ENCODE measurements at regions not wholly inside any gene's neighbourhood (a gene's known extent, or its start where the extent isn't known, plus 50 kb on each side); places are given as distances from the start of the nearest gene placed in this dataset.

DNA sequence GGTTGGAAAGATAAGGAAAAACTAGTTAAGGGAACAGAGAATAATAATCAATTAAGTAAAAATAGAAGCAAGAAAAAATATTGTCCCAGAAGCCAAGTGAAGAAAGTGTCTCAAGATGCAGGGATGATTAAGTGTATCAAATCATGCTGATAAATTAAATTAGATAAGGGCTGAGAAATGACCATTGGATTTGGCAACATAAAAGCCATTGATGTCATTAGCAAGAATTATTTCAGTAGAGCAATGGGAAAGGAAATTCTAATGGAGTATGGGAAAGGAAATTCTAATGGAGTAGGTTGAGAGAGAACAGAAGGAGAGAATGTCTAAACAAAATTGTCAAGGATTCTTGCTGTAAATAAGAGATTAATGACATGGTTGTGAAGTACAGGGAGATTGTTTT is 146.8 kb downstream of the TFAP2B start (continued):
- TF ChIP-seq PATZ1 (tag by site-specific recombination; IDR thresholded peaks at IDR 0.05) = no peak
- TF ChIP-seq ZNF660 (tag by site-specific recombination; IDR thresholded peaks at IDR 0.05) = no peak
- TF ChIP-seq ZNF48 (tag by site-specific recombination; IDR thresholded peaks at IDR 0.05) = no peak
- no peak for TF ChIP-seq RBAK (tag by site-specific recombination; IDR thresholded peaks at IDR 0.05)
- no peak for TF ChIP-seq BCL11B (tag by site-specific recombination; IDR thresholded peaks at IDR 0.05; ENCODE audit: low read depth)
- TF ChIP-seq REST (tag by site-specific recombination; IDR thresholded peaks at IDR 0.05) = no peak
- TF ChIP-seq HOXD13 (CRISPR knock-in tag; IDR thresholded peaks at IDR 0.05; ENCODE audit: borderline replicate concordance) = no peak
- no peak for TF ChIP-seq ZNF747 (tag by site-specific recombination; IDR thresholded peaks at IDR 0.05)
- TF ChIP-seq, protein P1, sequence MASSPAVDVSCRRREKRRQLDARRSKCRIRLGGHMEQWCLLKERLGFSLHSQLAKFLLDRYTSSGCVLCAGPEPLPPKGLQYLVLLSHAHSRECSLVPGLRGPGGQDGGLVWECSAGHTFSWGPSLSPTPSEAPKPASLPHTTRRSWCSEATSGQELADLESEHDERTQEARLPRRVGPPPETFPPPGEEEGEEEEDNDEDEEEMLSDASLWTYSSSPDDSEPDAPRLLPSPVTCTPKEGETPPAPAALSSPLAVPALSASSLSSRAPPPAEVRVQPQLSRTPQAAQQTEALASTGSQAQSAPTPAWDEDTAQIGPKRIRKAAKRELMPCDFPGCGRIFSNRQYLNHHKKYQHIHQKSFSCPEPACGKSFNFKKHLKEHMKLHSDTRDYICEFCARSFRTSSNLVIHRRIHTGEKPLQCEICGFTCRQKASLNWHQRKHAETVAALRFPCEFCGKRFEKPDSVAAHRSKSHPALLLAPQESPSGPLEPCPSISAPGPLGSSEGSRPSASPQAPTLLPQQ (tag by site-specific recombination; IDR thresholded peaks at IDR 0.05) = no peak
- no peak for TF ChIP-seq REPIN1 (tag by site-specific recombination; IDR thresholded peaks at IDR 0.05; ENCODE audit: low read depth)

GRCh38 chr6:50966532-50966931 is 147.9 kb downstream of the TFAP2B start:
- CTCF ChIA-PET = no interaction called here
- no peaks in the 10 kb centered on the region for H3K4me1 ChIP-seq (ENCODE audit: control insufficient read depth, insufficient read depth, low read length)
- H3K9me3 ChIP-seq (ENCODE audit: control insufficient read depth, insufficient read depth, low read depth, low read length) = no peaks in the 10 kb centered on the region
- TF ChIP-seq TCF7L2 (IDR thresholded peaks at IDR 0.05; ENCODE audit: borderline replicate concordance, low read depth, low read length) (no peak), FEZF1 (tag by site-specific recombination; IDR thresholded peaks at IDR 0.05) (no peak), ZEB2 (tag by site-specific recombination; IDR thresholded peaks at IDR 0.05) (no peak), ZNF221 (tag by site-specific recombination; IDR thresholded peaks at IDR 0.05; ENCODE audit: borderline replicate concordance) (no peak), ZNF112 (tag by site-specific recombination; IDR thresholded peaks at IDR 0.05) (no peak), OSR2 (tag by site-specific recombination; IDR thresholded peaks at IDR 0.05) (no peak), ZBTB7A (tag by site-specific recombination; IDR thresholded peaks at IDR 0.05; ENCODE audit: low read depth) (no peak), ZNF174 (tag by site-specific recombination; IDR thresholded peaks at IDR 0.05) (no peak), BCL11A (tag by site-specific recombination; IDR thresholded peaks at IDR 0.05; ENCODE audit: low read depth) (no peak), ZNF248 (tag by site-specific recombination; IDR thresholded peaks at IDR 0.05) (no peak), ZBTB44 (tag by site-specific recombination; IDR thresholded peaks at IDR 0.05) (no peak), SCRT2 (tag by site-specific recombination; IDR thresholded peaks at IDR 0.05) (no peak), KLF10 (tag by site-specific recombination; IDR thresholded peaks at IDR 0.05) (no peak), ZFP3 (tag by site-specific recombination; IDR thresholded peaks at IDR 0.05; ENCODE audit: low read depth) (no peak), ZNF132 (tag by site-specific recombination; IDR thresholded peaks at IDR 0.05; ENCODE audit: borderline replicate concordance) (no peak)
- TF ChIP-seq, protein P2, sequence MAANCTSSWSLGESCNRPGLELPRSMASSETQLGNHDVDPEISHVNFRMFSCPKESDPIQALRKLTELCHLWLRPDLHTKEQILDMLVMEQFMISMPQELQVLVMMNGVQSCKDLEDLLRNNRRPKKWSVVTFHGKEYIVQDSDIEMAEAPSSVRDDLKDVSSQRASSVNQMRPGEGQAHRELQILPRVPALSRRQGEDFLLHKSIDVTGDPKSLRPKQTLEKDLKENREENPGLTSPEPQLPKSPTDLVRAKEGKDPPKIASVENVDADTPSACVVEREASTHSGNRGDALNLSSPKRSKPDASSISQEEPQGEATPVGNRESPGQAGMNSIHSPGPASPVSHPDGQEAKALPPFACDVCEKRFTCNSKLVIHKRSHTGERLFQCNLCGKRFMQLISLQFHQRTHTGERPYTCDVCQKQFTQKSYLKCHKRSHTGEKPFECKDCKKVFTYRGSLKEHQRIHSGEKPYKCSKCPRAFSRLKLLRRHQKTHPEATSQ (tag by site-specific recombination; IDR thresholded peaks at IDR 0.05) = no peak
- TF ChIP-seq, protein P3, sequence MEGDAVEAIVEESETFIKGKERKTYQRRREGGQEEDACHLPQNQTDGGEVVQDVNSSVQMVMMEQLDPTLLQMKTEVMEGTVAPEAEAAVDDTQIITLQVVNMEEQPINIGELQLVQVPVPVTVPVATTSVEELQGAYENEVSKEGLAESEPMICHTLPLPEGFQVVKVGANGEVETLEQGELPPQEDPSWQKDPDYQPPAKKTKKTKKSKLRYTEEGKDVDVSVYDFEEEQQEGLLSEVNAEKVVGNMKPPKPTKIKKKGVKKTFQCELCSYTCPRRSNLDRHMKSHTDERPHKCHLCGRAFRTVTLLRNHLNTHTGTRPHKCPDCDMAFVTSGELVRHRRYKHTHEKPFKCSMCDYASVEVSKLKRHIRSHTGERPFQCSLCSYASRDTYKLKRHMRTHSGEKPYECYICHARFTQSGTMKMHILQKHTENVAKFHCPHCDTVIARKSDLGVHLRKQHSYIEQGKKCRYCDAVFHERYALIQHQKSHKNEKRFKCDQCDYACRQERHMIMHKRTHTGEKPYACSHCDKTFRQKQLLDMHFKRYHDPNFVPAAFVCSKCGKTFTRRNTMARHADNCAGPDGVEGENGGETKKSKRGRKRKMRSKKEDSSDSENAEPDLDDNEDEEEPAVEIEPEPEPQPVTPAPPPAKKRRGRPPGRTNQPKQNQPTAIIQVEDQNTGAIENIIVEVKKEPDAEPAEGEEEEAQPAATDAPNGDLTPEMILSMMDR (tag by site-specific recombination; IDR thresholded peaks at IDR 0.05) = no peak
- H3K36me3 ChIP-seq (ENCODE audit: control insufficient read depth in 2 of 2, insufficient read depth in 1 of 2, low read length in 2 of 2) = no peaks in the 10 kb centered on the region
- H3K4me3 ChIP-seq (ENCODE audit: low read depth, low read length) = no peak overlapping the region
- H3K27ac ChIP-seq (ENCODE audit: extremely low read depth, low read depth, low read length) = no peak overlapping the region
- POLR2A ChIA-PET = no interaction called here

All from HEK293 (cell line).